Vagina (tissue), 2 donors: ENCODE measurements at regions not wholly inside any gene's neighbourhood (a gene's known extent, or its start where the extent isn't known, plus 50 kb on each side); places are given as distances from the start of the nearest gene placed in this dataset.

ENCODE experiments used
- DNase-seq, 2 donors: peaks; one replicate each; pipeline ENCODE4 v3.0.0-alpha.2; 2017; ENCODE audit errors: extremely low spot score in 2 of 2
- H3K27ac ChIP-seq: fragments of 200-600 bp; sonication (generic); one replicate; pipeline ENCODE4 v1.5.1; 2019
- H3K27me3 ChIP-seq: fragments of 200-600 bp; sonication (generic); one replicate; pipeline ENCODE4 v1.5.1; 2019
- H3K36me3 ChIP-seq, 2 donors: fragments of 200-600 bp; sonication (generic); one replicate each; pipeline ENCODE4 v1.5.1; 2017 to 2019
- H3K4me1 ChIP-seq: fragments of 200-600 bp; sonication (generic); one replicate; pipeline ENCODE4 v1.5.1; 2019
- H3K4me3 ChIP-seq, 2 donors: fragments of 200-600 bp; sonication (generic); 1 replicate in 1 of 2; 2 replicates in 1 of 2; pipeline ENCODE4 v1.5.1; 2016 to 2019
- H3K9me3 ChIP-seq: fragments of 200-600 bp; sonication (generic); one replicate; pipeline ENCODE4 v1.5.1; 2019
- CTCF ChIP-seq, 3 experiments: fragments of 450-650 bp in 2 of 3; fragments of 200-600 bp in 1 of 3; sonication (generic) in 1 of 3; IDR thresholded peaks; one replicate each; pipeline ENCODE4 v1.5.1; 2017 to 2019; ENCODE audit warnings: antibody characterized with exemption in 3 of 3, mild to moderate bottlenecking in 2 of 3, moderate library complexity in 2 of 3
- POLR2A ChIP-seq, 2 donors: fragments of 450-650 bp; IDR thresholded peaks; one replicate each; pipeline ENCODE4 v1.6.1; 2017; ENCODE audit warnings: antibody characterized with exemption in 2 of 2, mild to moderate bottlenecking in 2 of 2, moderate library complexity in 2 of 2
- POLR2AphosphoS5 ChIP-seq, 2 donors: sonication (generic); formaldehyde crosslinking; IDR thresholded peaks; one replicate each; pipeline ENCODE4 v1.9.0; 2017; ENCODE audit warnings: antibody characterized with exemption in 2 of 2, mild to moderate bottlenecking in 2 of 2, low read depth in 1 of 2; ENCODE audit not compliant: insufficient read depth in 1 of 2
- intact Hi-C: fragments of 100-400 bp; cut with DNase I; formaldehyde crosslinking; loops from one replicate; pipeline ENCODE4 v1.15.1; 2023

DNA sequence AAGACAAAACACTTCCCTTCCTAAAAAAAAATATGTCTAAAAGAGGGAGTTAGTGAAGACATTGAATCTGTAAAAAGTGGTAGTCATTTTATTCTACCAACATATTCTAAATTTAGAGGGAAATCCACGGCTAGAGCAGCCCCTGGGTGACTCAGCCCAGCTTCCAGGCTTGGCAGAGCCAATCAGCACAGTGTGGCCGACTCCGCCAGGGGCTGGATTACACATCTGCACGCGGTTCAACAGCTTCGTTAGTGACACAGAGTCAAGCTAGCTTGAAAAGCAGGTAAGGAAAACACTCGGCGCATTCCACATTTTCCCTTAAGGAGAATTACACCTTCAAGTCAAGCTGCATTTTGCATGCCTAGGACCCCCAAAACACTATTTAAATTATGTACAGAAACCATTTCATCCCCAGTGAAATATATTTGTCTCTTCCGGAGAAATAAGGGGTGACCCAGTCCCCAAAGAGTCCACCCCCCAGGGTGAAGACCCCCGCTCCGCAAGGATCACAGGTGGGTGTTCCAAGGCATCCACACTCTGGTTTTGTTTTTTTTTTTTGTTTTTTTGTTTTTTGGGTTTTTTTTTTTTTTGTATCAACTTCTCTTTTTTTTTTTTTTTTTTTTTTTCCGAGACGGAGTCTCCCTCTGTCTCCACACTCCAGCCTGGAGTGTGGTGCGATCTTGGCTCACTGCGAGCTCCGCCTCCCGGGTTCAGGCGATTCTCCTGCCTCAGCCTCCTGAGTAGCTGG lies 58.4 kb upstream of the ARID1B start:
- intact Hi-C loops: loop anchor here (2.0 kb wide), 1 partner anchor 58 kb away; the partner anchor contains the start of gene ARID1B
- no peak for TF ChIP-seq CTCF (IDR thresholded peaks at IDR 0.05)
- peak; percentile 38 to 80 for TF ChIP-seq POLR2AphosphoS5 (IDR thresholded peaks at IDR 0.05; ENCODE audit: insufficient read depth in 1 of 2, low read depth in 1 of 2)
- no peak for TF ChIP-seq POLR2A (IDR thresholded peaks at IDR 0.05)
- Histone ChIP-seq H3K4me3 (no peak overlapping the region), H3K4me1 (peaks cover 31% of the 10 kb centered on the region), H3K27ac (peak overlapping the region; percentile 98), H3K9me3 (no peaks in the 10 kb centered on the region), H3K36me3 (no peaks in the 10 kb centered on the region), H3K27me3 (no peaks in the 10 kb centered on the region)
- no peak for DNase-seq

DNA sequence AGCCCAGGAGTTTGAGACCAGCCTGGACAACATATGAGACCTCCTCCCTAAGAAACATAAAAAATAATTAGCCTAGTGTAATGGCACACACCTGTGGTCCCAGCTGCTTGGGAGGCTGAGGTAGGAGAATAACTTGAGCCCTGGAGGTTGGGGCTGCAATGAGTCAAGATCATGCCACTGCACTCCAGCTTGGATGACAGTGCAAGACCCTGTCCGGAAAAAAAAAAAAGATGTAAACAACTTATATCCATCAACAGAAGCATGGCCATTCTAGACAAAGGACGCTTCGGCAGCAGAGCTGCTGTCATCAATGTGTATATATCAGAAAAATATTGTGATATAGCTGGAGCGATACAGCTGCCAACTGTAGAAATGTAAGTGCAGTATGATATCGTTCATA lies 59.6 kb upstream of the ARID1B start:
- Histone ChIP-seq H3K4me3 (no peak overlapping the region), H3K36me3 (no peaks in the 10 kb centered on the region), H3K9me3 (no peaks in the 10 kb centered on the region), H3K27me3 (no peaks in the 10 kb centered on the region), H3K4me1 (peaks cover 31% of the 10 kb centered on the region), H3K27ac (no peak overlapping the region)
- no peak for TF ChIP-seq POLR2A (IDR thresholded peaks at IDR 0.05)
- TF ChIP-seq CTCF (IDR thresholded peaks at IDR 0.05): no peak
- no peak for TF ChIP-seq POLR2AphosphoS5 (IDR thresholded peaks at IDR 0.05; ENCODE audit: insufficient read depth in 1 of 2, low read depth in 1 of 2)
- intact Hi-C loops: no loop called here
- no peak for DNase-seq

DNA sequence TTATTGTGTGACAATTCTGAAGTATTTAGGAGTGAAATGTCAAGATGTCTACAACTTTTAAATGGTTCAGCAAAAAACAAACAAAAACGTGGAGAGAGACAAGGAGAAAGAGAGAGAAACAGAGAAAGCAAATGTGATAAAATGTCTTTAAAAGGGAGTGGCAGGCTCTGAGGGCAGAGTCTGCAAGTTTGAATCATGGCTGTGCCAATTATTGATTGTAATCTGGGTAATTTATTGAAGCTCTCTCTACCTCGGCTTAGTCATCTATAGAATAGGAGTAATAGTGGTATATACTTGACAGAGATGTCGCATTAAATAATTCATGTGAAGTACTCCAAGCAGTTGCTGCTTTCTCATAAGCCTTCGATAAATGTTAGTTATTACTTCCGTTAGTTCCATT lies 61.3 kb upstream of the ARID1B start:
- Histone ChIP-seq H3K9me3 (no peaks in the 10 kb centered on the region), H3K4me1 (peaks cover 21% of the 10 kb centered on the region), H3K36me3 (no peaks in the 10 kb centered on the region), H3K4me3 (no peak overlapping the region), H3K27me3 (no peaks in the 10 kb centered on the region), H3K27ac (no peak overlapping the region)
- no peak for DNase-seq
- TF ChIP-seq POLR2A (IDR thresholded peaks at IDR 0.05) (no peak), CTCF (IDR thresholded peaks at IDR 0.05) (no peak), POLR2AphosphoS5 (IDR thresholded peaks at IDR 0.05; ENCODE audit: insufficient read depth in 1 of 2, low read depth in 1 of 2) (no peak)
- intact Hi-C loops: no loop called here

DNA sequence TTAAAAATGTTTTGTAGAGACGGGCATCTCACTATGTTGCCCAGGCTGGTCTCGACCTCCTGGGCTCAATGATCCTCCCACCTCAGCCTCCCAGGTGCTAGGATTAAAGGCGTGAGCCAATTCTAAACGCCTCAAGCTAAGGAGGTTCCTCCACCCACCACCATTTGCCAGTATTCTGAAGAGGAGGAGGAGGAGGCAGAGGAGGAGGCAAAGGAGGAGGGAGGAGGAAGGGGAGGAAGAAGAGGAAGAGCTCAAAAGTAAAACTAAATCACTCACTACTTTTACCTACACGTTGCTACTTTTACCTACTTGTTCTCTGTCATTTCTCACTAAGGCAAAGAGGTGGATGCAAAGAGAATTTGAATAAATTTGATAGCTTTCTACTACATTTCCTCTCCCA lies 63.6 kb upstream of the ARID1B start:
- TF ChIP-seq POLR2AphosphoS5 (IDR thresholded peaks at IDR 0.05; ENCODE audit: insufficient read depth in 1 of 2, low read depth in 1 of 2) (no peak), POLR2A (IDR thresholded peaks at IDR 0.05) (no peak), CTCF (IDR thresholded peaks at IDR 0.05) (no peak)
- no peaks in the 10 kb centered on the region for H3K9me3 ChIP-seq
- H3K27ac ChIP-seq: no peak overlapping the region
- no peak overlapping the region for H3K4me3 ChIP-seq
- no peaks in the 10 kb centered on the region for H3K4me1 ChIP-seq
- no peaks in the 10 kb centered on the region for H3K36me3 ChIP-seq
- intact Hi-C loops: no loop called here
- no peak for DNase-seq
- no peaks in the 10 kb centered on the region for H3K27me3 ChIP-seq

DNA sequence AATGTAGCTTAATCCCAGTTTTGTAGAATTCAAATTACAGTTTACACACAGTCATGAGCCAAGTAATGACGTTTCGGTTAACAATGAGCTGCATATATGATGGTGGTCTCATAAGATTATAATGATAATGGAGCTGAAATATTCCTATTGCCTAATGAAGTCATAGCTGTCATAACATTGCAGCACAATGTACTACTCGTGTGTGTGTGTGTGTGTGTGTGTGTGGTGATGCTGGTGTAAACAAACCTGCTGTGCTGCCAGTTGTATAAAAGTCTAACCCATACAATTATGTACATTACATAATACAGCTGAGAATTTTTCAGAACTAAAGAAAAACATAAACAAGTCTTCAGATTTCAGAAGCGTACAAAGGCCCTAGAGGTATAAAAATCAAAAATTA lies 66.7 kb upstream of the ARID1B start:
- no peak overlapping the region for H3K4me3 ChIP-seq
- TF ChIP-seq POLR2A (IDR thresholded peaks at IDR 0.05): no peak
- TF ChIP-seq CTCF (IDR thresholded peaks at IDR 0.05): no peak
- TF ChIP-seq POLR2AphosphoS5 (IDR thresholded peaks at IDR 0.05; ENCODE audit: insufficient read depth in 1 of 2, low read depth in 1 of 2): no peak
- intact Hi-C loops: no loop called here
- H3K27me3 ChIP-seq: no peaks in the 10 kb centered on the region
- DNase-seq: no peak
- H3K36me3 ChIP-seq: no peaks in the 10 kb centered on the region
- no peak overlapping the region for H3K27ac ChIP-seq
- H3K4me1 ChIP-seq: no peaks in the 10 kb centered on the region
- no peaks in the 10 kb centered on the region for H3K9me3 ChIP-seq
